Keratinocyte (primary cell): ENCODE measurements at regions not wholly inside any gene's neighbourhood (a gene's known extent, or its start where the extent isn't known, plus 50 kb on each side); places are given as distances from the start of the nearest gene placed in this dataset.

Experiments used
- DNase-seq: peaks from one replicate; pipeline ENCODE4 v3.0.0-alpha.2; 2011; ENCODE audit warnings: low read depth, missing footprints, low spot score
- FAIRE-seq: peaks from 2 replicates; lab custom pipeline; 2011; peaks lifted over from hg19 to GRCh38; lab: Jason Lieb, UNC
- H2AFZ ChIP-seq: 2 replicates; pipeline ENCODE4 v1.6.0; 2012; ENCODE audit warnings: low read length, control low read depth, inconsistent platforms; ENCODE audit not compliant: control insufficient read depth
- H3K27ac ChIP-seq: 2 replicates; pipeline ENCODE4 v1.5.1; 2011; ENCODE audit warnings: low read length; ENCODE audit not compliant: control insufficient read depth, insufficient read depth
- H3K27me3 ChIP-seq: 3 replicates; pipeline ENCODE4 v1.6.0; 2011; ENCODE audit warnings: low read length; ENCODE audit not compliant: control insufficient read depth, insufficient read depth; ENCODE audit errors: extremely low read depth
- H3K36me3 ChIP-seq, 2 experiments: 2 replicates in 1 of 2; 3 replicates in 1 of 2; pipeline ENCODE4 v1.5.1; 2011; ENCODE audit warnings: low read length in 2 of 2, mild to moderate bottlenecking in 1 of 2; ENCODE audit not compliant: control insufficient read depth in 2 of 2, insufficient read depth in 2 of 2; ENCODE audit errors: extremely low read depth in 1 of 2
- H3K4me1 ChIP-seq: 3 replicates; pipeline ENCODE4 v1.5.1; 2011; ENCODE audit warnings: low read length; ENCODE audit not compliant: control insufficient read depth, insufficient read depth; ENCODE audit errors: extremely low read depth
- H3K4me2 ChIP-seq: 3 replicates; pipeline ENCODE4 v1.6.0; 2011; ENCODE audit warnings: low read depth, low read length; ENCODE audit not compliant: control insufficient read depth, insufficient read depth; ENCODE audit errors: extremely low read depth
- H3K4me3 ChIP-seq, 3 experiments: fragments of 200-600 bp in 1 of 3; sonication (generic) in 1 of 3; 2 replicates in 2 of 3; 3 replicates in 1 of 3; pipeline ENCODE4 v1.5.1; 2011 to 2016; ENCODE audit warnings: low read length in 3 of 3, mild to moderate bottlenecking in 3 of 3, control low read depth in 2 of 3, inconsistent platforms in 1 of 3, low read depth in 1 of 3, mixed read lengths in 1 of 3, mixed run types in 1 of 3, moderate library complexity in 1 of 3; ENCODE audit not compliant: control insufficient read depth in 2 of 3, insufficient read depth in 2 of 3; ENCODE audit errors: extremely low read depth in 1 of 3
- H3K79me2 ChIP-seq: 2 replicates; pipeline ENCODE4 v1.6.0; 2012; ENCODE audit warnings: low read length; ENCODE audit not compliant: control insufficient read depth, insufficient read depth
- H3K9ac ChIP-seq: 3 replicates; pipeline ENCODE4 v1.6.0; 2011; ENCODE audit warnings: low read length; ENCODE audit not compliant: control insufficient read depth, insufficient read depth; ENCODE audit errors: extremely low read depth
- H3K9me1 ChIP-seq: 3 replicates; pipeline ENCODE4 v1.6.0; 2011; ENCODE audit warnings: low read length; ENCODE audit not compliant: control insufficient read depth, insufficient read depth; ENCODE audit errors: extremely low read depth
- H3K9me3 ChIP-seq: 2 replicates; pipeline ENCODE4 v1.5.1; 2012; ENCODE audit warnings: low read depth, low read length; ENCODE audit not compliant: control insufficient read depth
- H4K20me1 ChIP-seq: 3 replicates; pipeline ENCODE4 v1.6.0; 2011; ENCODE audit warnings: low read length; ENCODE audit not compliant: control insufficient read depth, insufficient read depth; ENCODE audit errors: extremely low read depth
- CTCF ChIP-seq, 3 experiments: IDR thresholded peaks in 1 of 3; conservative IDR thresholded peaks in 1 of 3; optimal IDR thresholded peaks in 1 of 3; 2 replicates in 2 of 3; 3 replicates in 1 of 3; pipeline versions ENCODE3 to v1.5.1; 2011; ENCODE audit warnings: low read length in 3 of 3, mild to moderate bottlenecking in 3 of 3, moderate library complexity in 2 of 3, control low read depth in 1 of 3, inconsistent platforms in 1 of 3; ENCODE audit not compliant: insufficient read depth in 2 of 3; ENCODE audit errors: extremely low read depth in 1 of 3
- EZH2 ChIP-seq: IDR thresholded peaks from one replicate; pipeline ENCODE4 v1.6.1; 2012; ENCODE audit warnings: inconsistent platforms, mild to moderate bottlenecking, low read length, moderate library complexity
- dilution Hi-C: fragments of 300-500 bp; cut with MboI; formaldehyde crosslinking; loops from one replicate; pipeline ENCODE4 v1.7.0; 2020; ENCODE audit warnings: low sequenced_read_pairs; ENCODE audit not compliant: extremely low pct_ligation_motif_present

DNA sequence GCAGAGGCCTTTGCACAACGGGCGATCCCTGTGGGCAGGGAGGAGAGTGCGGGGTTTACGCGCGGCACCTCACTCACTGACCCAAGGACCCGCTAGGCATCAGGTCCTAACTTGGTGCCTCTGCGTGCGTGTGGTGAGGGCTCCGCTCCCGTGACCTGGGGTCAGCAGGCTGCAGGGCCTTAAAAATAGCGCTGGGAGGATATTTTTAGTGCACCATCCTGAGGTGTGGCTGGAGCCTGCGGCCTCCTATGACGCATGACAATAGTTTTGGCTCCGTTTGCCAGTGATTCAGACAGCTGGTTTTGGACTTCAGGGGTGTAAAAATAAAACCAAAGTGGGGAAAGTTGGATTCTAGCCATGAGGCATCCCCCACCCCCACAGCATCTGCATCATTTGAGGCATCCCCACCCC, 139.0 kb downstream of the FAM43A start:
- Histone ChIP-seq H3K27me3 (peaks cover 7% of the 10 kb centered on the region), H3K79me2 (no peaks in the 10 kb centered on the region), H3K4me3 (no peak overlapping the region), H3K27ac (no peak overlapping the region), H3K9me1 (no peaks in the 10 kb centered on the region), H2AFZ (no peak overlapping the region), H4K20me1 (no peaks in the 10 kb centered on the region), H3K4me1 (no peaks in the 10 kb centered on the region), H3K36me3 (no peaks in the 10 kb centered on the region), H3K9ac (no peak overlapping the region), H3K4me2 (no peak overlapping the region), H3K9me3 (no peaks in the 10 kb centered on the region)
- dilution Hi-C loops, result no loop called here
- no peak for TF ChIP-seq EZH2
- no peak for TF ChIP-seq CTCF (optimal IDR thresholded peaks at IDR 0.05 in 1 of 3, IDR thresholded peaks at IDR 0.05 in 1 of 3, conservative IDR thresholded peaks at IDR 0.05 in 1 of 3; ENCODE audit: extremely low read depth in 1 of 3, insufficient read depth in 2 of 3, low read length in 3 of 3)
- FAIRE-seq (no peak), DNase-seq (no peak)

DNA sequence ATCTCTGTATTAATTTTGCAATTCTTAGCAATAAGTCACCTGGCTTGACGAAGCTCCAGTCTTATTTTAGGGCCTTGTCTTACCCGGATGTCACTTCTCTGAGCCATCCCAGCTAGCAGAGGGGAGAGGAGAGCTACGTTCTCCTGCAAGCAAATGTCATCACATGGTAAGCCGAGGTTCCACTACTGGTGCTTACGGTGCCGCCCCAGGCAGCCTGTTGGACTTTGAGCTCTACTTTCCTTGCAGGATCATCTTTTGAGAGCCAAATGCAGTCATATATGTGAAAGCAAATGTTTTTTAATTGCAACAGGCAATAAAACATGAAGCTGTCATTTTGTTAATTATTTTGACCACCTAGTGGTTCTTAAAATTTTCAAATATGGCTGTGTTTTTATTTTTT, 140.9 kb downstream of the FAM43A start:
- no peak overlapping the region for H3K4me3 ChIP-seq
- H3K27ac ChIP-seq, result no peak overlapping the region
- no peak overlapping the region for H3K9ac ChIP-seq
- dilution Hi-C loops, result no loop called here
- no peak for TF ChIP-seq CTCF (optimal IDR thresholded peaks at IDR 0.05 in 1 of 3, IDR thresholded peaks at IDR 0.05 in 1 of 3, conservative IDR thresholded peaks at IDR 0.05 in 1 of 3; ENCODE audit: extremely low read depth in 1 of 3, insufficient read depth in 2 of 3, low read length in 3 of 3)
- no peak for TF ChIP-seq EZH2
- no peaks in the 10 kb centered on the region for H3K9me3 ChIP-seq
- no peaks in the 10 kb centered on the region for H3K4me1 ChIP-seq
- no peak for FAIRE-seq
- no peaks in the 10 kb centered on the region for H4K20me1 ChIP-seq
- no peak overlapping the region for H2AFZ ChIP-seq
- no peaks in the 10 kb centered on the region for H3K36me3 ChIP-seq
- H3K9me1 ChIP-seq, result no peaks in the 10 kb centered on the region
- H3K27me3 ChIP-seq, result peaks cover 7% of the 10 kb centered on the region
- H3K4me2 ChIP-seq, result no peak overlapping the region
- H3K79me2 ChIP-seq, result no peaks in the 10 kb centered on the region
- no peak for DNase-seq
